Hepatocyte (in vitro differentiated cells): ENCODE measurements at regions not wholly inside any gene's neighbourhood (a gene's known extent, or its start where the extent isn't known, plus 50 kb on each side); places are given as distances from the start of the nearest gene placed in this dataset.

Experiments
- DNase-seq: peaks from one replicate; pipeline ENCODE4 v3.0.0-alpha.2; 2016; ENCODE audit warnings: low spot score
- H2AFZ ChIP-seq: fragments of 200-600 bp; sonication (generic); 2 replicates; pipeline ENCODE4 v1.6.0; 2016; ENCODE audit warnings: antibody characterized with exemption, mild to moderate bottlenecking
- H3K27ac ChIP-seq: fragments of 200-600 bp; sonication (generic); 2 replicates; pipeline ENCODE4 v1.5.1; 2016; ENCODE audit warnings: mild to moderate bottlenecking
- H3K27me3 ChIP-seq: fragments of 200-600 bp; sonication (generic); 2 replicates; pipeline ENCODE4 v1.6.1; 2016
- H3K36me3 ChIP-seq: fragments of 200-600 bp; sonication (generic); replicated peaks from 2 replicates; pipeline ENCODE4 v1.5.1; 2016; ENCODE audit warnings: low read depth; ENCODE audit not compliant: insufficient read depth
- H3K4me1 ChIP-seq: fragments of 200-600 bp; sonication (generic); 2 replicates; pipeline ENCODE4 v1.5.1; 2016; ENCODE audit warnings: mild to moderate bottlenecking, moderate library complexity; ENCODE audit not compliant: insufficient read depth
- H3K4me2 ChIP-seq: fragments of 200-600 bp; sonication (generic); 2 replicates; pipeline ENCODE4 v1.6.0; 2016
- H3K4me3 ChIP-seq: fragments of 200-600 bp; sonication (generic); 2 replicates; pipeline ENCODE4 v1.5.1; 2016; ENCODE audit warnings: mild to moderate bottlenecking
- H3K79me2 ChIP-seq: fragments of 200-600 bp; sonication (generic); 2 replicates; pipeline ENCODE4 v1.6.0; 2017; ENCODE audit warnings: mild to moderate bottlenecking
- H3K9me2 ChIP-seq: fragments of 200-600 bp; sonication (generic); replicated peaks from 2 replicates; pipeline ENCODE4 v1.6.0; 2017; ENCODE audit warnings: mild to moderate bottlenecking; ENCODE audit not compliant: insufficient read depth
- H3K9me3 ChIP-seq: fragments of 200-600 bp; sonication (generic); 2 replicates; pipeline ENCODE4 v1.5.1; 2016; ENCODE audit warnings: low read depth, mild to moderate bottlenecking
- H4K20me1 ChIP-seq: fragments of 200-600 bp; sonication (generic); 2 replicates; pipeline ENCODE4 v1.6.0; 2016; ENCODE audit warnings: mild to moderate bottlenecking; ENCODE audit not compliant: insufficient read depth, poor library complexity, severe bottlenecking
- CTCF ChIP-seq: fragments of 200-600 bp; sonication (generic); IDR thresholded peaks from 2 replicates; pipeline ENCODE4 v1.5.1; 2016; ENCODE audit warnings: antibody characterized with exemption, mild to moderate bottlenecking; ENCODE audit not compliant: poor library complexity
- EZH2 ChIP-seq: fragments of 200-600 bp; sonication (generic); IDR thresholded peaks from 2 replicates; pipeline ENCODE4 v1.6.1; 2016; ENCODE audit warnings: antibody characterized with exemption, mild to moderate bottlenecking, borderline replicate concordance
- EZH2phosphoT487 ChIP-seq: fragments of 200-600 bp; sonication (generic); IDR thresholded peaks from one replicate; pipeline ENCODE4 v1.6.1; 2018; ENCODE audit warnings: antibody characterized with exemption, mild to moderate bottlenecking, low read depth, moderate library complexity; ENCODE audit not compliant: unreplicated experiment, severe bottlenecking
- WGBS: methylation state at CpG from one replicate; pipeline ENCODE4 v1.1.6; 2016; ENCODE audit warnings: low lambda C conversion rate; ENCODE audit errors: missing lambda C conversion rate; 5-methylcytosine and 5-hydroxymethylcytosine counted together

- H3K36me3 ChIP-seq = no peaks in the 10 kb centered on the region
- no peak overlapping the region for H2AFZ ChIP-seq
- no peaks in the 10 kb centered on the region for H3K9me3 ChIP-seq
- H3K27me3 ChIP-seq = no peaks in the 10 kb centered on the region
- DNase-seq = peak; percentile 50
- no peaks in the 10 kb centered on the region for H4K20me1 ChIP-seq
- no peak overlapping the region for H3K27ac ChIP-seq
- H3K79me2 ChIP-seq = no peaks in the 10 kb centered on the region
- TF ChIP-seq EZH2phosphoT487 (no peak), CTCF (no peak), EZH2 (no peak)
- no peaks in the 10 kb centered on the region for H3K9me2 ChIP-seq
- H3K4me3 ChIP-seq = no peak overlapping the region
- WGBS = 43% methylated on average over 3 of the region's 3 CpGs
- H3K4me2 ChIP-seq = no peak overlapping the region
- no peaks in the 10 kb centered on the region for H3K4me1 ChIP-seq
Observed at GRCh38 chr4:27154706-27155105, 294.1 kb downstream of the STIM2 start.

GRCh38 chr4:27161191-27161590 lies 300.6 kb downstream of the STIM2 start:
- Histone ChIP-seq H3K9me3 (no peaks in the 10 kb centered on the region), H3K36me3 (no peaks in the 10 kb centered on the region), H3K4me3 (no peak overlapping the region), H4K20me1 (no peaks in the 10 kb centered on the region), H3K79me2 (no peaks in the 10 kb centered on the region), H3K9me2 (no peaks in the 10 kb centered on the region), H3K4me2 (no peak overlapping the region), H3K27me3 (no peaks in the 10 kb centered on the region), H3K27ac (no peak overlapping the region), H2AFZ (no peak overlapping the region), H3K4me1 (no peaks in the 10 kb centered on the region)
- no peak for DNase-seq
- TF ChIP-seq EZH2phosphoT487 (no peak), EZH2 (no peak), CTCF (no peak)
- WGBS = 87% methylated on average over 4 of the region's 4 CpGs

- no peaks in the 10 kb centered on the region for H3K4me1 ChIP-seq
- DNase-seq = no peak
- no peak overlapping the region for H3K4me2 ChIP-seq
- H2AFZ ChIP-seq = no peak overlapping the region
- no peak for TF ChIP-seq EZH2phosphoT487
- TF ChIP-seq EZH2 = no peak
- TF ChIP-seq CTCF = no peak
- H3K9me2 ChIP-seq = no peaks in the 10 kb centered on the region
- H3K27me3 ChIP-seq = no peaks in the 10 kb centered on the region
- H3K9me3 ChIP-seq = no peaks in the 10 kb centered on the region
- H3K79me2 ChIP-seq = no peaks in the 10 kb centered on the region
- H3K36me3 ChIP-seq = no peaks in the 10 kb centered on the region
- WGBS = 90% methylated on average over 1 of the region's 1 CpG
- H3K4me3 ChIP-seq = no peak overlapping the region
- H3K27ac ChIP-seq = no peak overlapping the region
- no peaks in the 10 kb centered on the region for H4K20me1 ChIP-seq
Observed at GRCh38 chr4:27168783-27169182, 308.1 kb downstream of the STIM2 start.

- Histone ChIP-seq H3K4me3 (no peak overlapping the region), H3K36me3 (no peaks in the 10 kb centered on the region), H3K4me2 (no peak overlapping the region), H3K4me1 (no peaks in the 10 kb centered on the region), H2AFZ (no peak overlapping the region), H3K9me2 (no peaks in the 10 kb centered on the region), H3K79me2 (no peaks in the 10 kb centered on the region), H3K9me3 (no peaks in the 10 kb centered on the region), H3K27me3 (no peaks in the 10 kb centered on the region), H3K27ac (no peak overlapping the region), H4K20me1 (no peaks in the 10 kb centered on the region)
- 77% methylated on average over 7 of the region's 7 CpGs for WGBS
- TF ChIP-seq EZH2phosphoT487 (no peak), CTCF (no peak), EZH2 (no peak)
- no peak for DNase-seq
Observed at GRCh38 chr4:27173280-27173679, 312.6 kb downstream of the STIM2 start.
